GM19239 (cell line): ENCODE measurements at regions not wholly inside any gene's neighbourhood (a gene's known extent, or its start where the extent isn't known, plus 50 kb on each side); places are given as distances from the start of the nearest gene placed in this dataset.
"Not testable (repeated sequence)": the region's sequence is repeated elsewhere in the genome, so short reads cannot be mapped to it uniquely, and the experiment has no call there.

ENCODE experiments used
- DNase-seq: peaks from one replicate; pipeline ENCODE4 v3.0.0; 2011; ENCODE audit warnings: low spot score; ENCODE audit not compliant: insufficient read length
- FAIRE-seq: peaks from 2 replicates; lab custom pipeline; 2011; peaks lifted over from hg19 to GRCh38; lab: Jason Lieb, UNC

DNA sequence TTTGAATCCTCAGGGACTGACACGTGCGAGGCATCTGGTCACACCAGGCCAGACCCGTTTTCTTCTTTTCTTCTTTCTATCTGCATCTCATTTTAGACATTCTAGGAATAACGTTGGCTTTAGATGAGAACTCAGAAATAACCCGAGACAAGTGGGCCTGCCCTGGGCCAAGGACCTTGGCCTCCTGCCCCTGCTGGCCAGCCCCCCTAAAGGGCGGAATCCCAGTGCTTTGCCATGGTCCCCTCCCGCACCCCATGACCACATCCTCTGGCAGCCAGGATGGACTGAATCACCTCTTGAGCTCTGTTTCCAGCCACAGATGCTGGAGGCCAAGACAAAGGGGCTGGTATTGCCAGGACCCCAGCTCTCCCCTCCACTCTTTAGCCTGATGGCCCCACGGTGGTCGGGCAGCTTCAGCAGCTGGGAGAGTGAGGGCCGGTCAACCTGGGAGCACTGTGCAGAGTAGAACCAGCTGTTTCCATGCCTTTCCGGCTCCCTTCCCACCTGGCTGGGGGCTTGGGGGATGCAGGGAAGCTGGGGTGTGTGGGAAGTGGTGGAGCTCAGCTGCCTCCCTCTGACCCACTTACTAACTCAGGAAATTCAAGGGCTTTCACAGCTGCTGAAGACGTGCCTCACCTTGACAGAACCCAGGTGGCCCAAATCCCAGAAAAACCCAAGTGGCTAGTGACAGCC is 190.9 kb downstream of the FAM43A start:
- DNase-seq, result no peak
- no peak for FAIRE-seq

DNA sequence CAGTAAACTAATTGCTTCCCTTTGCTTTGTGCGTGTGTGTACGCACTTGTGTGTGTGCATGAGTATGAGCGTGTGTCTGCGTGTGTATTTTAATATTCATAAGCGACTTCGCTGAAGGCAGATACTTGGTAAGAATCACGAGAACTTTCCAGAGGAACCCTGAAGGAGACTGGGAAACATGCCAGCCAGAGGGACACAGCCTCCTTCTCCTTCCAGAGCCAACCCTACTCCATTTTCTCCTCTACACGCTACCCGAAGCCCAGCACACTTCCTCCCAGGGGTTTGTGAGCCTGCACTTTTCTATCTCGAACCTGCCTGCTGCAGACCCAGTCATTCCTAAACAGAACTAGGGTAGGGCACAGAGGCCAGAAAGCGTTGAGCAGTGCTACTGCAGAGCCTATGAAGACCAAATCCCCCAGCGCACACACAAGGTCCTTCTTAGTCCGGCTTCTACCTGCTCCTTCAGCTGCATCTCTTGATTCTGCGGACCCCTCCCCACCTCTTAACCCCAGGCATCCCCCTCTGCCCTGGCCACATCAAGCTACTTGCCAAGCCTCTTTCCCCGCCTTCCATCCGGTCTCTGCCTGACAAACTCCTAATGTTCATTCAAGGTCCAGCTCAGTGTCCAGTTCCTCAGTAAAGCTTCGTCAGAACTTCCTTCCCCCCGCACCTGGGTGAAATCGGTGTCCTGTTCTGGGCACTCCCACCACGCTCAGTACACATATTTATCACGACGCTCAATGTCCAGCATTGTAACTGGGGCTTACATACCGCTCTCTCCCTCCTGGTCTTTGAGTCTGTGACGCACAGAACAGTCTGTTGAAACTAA is 191.8 kb downstream of the FAM43A start:
- DNase-seq, result no peak
- no peak for FAIRE-seq

DNA sequence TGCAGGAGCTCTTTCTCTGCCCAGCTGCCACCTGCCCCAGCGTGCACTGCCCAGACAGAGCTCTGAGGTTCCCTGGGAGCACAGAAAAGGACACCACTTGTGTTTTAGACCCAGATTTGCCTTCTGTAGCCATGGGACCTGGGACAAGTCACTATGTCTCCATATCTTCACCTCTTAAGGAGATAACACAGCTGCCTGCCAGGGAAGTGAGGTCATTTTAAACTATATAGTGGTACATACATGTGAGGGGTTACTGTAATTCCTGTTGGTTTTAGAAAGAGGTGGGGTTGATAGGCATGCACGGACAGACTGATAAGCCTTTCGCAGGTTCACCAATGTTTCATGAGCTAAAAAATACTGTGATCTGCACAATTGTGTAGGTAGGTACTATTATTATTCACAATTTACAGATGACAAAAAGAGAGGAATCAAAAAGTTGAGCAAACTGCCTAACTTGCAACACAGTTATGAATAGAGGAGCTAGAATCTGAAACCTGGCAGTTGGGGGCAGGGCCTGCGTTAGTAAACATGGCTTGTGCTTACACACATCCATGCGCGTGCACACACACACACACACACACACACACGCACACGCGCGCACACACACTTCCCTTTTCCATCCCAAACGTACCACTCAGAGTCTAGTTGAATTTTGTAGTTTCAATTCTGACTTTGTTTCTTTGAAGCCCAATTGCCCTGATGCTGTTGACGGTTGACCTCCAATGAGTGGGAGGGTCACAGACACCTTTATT is 193.6 kb downstream of the FAM43A start:
- FAIRE-seq (no peak), DNase-seq (no peak)

DNA sequence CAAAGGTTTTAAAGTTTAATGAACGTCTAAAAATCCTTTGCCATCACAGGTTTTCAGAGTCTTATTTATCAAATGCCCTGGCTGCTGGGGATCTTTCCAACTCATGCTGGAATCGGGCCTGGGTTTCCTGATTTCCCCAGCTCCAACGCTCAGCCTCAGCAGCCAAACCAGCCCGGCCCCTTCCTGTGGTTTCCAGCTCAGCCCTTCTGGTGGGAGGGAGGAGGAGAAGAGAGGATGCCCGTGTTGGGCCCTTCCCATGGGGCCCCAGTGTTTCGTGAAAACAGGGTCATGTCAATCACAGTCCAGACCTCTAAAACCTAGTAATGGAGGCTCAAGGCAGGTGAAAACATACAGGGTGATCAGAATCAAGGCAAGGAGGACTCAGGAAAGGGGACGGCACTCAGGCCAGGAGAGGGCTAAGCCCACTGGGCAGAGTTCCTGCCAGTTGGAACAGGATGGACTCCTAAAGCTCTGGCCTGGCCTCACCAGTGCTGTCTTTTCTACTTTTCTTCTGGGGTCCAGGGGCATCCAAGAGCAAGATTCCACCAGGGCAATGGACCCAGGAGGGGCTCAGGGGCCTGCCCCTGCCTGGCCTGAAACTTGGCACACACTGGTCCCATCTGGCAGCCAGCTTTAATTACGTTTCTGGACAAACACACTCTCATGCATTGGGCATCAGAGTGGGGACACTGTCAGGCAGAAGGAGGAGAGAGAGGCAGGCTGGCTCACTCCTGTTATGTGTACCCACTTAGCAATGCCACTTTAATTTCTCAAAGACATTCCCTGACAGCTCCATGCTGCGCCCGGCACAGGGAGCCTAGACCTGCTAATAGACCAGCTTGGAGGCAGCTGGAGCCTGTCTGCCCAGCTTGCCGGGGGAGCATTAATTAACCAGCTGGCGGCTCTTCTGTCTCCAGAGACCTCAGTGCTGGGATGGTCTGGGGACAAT is 194.6 kb downstream of the FAM43A start:
- no peak for DNase-seq
- no peak for FAIRE-seq

DNA sequence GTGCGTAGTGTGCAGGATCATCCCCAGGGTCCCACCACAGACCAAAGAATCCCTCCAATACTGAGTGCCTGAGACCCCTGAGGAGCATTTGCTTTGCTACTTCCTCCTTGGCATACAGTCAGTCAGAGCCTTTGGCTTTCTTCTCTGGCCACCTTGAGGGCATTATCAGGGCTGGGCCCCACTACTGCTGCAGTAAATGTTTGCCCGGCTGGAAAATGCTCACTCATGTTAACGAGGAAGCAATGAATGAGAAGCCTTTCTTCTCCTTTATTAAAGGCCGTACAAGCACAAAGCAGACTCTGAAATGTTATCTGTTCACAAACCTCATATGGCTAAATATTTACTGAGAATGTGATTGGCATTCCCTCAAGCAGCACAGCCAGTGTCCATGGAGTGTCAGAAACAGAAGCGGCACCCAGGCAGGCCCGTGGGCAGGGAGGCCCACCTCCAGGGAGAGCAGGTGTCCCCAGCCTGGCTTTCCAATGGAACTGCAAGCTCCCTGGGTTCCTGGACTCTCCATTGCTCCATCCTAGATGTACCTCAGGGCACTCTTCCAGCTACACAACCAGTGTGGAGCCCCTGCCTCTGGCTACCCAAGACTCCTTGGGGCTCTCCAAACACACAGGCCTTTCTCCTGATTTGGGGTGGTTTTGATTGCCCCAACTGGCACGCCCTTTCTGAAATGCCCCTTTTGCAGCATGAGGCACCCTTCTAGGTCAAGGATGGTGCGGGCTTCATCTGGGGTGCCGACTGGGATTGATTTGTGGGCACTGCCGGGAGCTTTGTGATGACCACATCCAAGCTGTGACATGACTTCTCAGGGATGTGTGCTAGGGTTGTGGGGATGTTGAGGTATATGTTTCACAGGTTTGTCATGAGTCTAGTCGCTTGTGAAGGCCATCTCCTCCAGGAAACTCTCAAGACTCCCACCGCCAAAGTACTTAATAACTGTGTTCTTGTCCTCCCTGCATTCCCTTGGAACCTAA is 195.6 kb downstream of the FAM43A start:
- FAIRE-seq, result no peak

DNA sequence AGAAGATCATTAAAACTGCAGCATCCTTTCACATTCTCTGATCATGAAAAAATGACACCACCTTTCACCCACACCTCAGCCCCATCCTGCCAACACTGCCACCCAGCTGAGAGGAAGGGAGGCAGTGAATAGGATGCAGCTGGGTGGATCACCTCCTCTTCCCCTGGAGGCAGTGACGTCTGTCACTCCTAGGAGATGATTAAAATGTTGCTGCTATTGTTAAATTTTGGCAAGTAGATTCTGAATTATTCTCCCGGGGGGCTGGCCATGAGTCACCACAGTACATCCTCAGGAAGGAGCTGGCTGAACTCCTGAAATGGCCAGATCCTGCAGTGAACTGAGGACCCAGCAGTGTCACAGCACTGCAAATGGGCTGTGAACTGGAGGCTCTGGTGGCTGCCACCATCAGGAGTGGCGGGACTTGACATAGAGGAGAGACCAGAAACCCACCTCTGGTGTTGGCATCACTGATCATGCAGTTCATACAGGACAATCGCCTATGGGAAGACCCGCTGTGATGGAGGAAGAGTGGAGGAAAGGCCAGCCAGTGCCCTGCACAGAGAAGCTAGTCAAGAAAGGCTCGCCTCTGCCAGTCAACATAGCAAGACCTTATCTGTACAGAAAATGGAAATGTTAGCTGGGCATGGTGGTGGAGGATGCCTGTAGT is 199.1 kb downstream of the FAM43A start:
- no peak for FAIRE-seq
- DNase-seq, result no peak

More for the DNA sequence above, 195.6 kb downstream of the FAM43A start:
- DNase-seq, result no peak

DNA sequence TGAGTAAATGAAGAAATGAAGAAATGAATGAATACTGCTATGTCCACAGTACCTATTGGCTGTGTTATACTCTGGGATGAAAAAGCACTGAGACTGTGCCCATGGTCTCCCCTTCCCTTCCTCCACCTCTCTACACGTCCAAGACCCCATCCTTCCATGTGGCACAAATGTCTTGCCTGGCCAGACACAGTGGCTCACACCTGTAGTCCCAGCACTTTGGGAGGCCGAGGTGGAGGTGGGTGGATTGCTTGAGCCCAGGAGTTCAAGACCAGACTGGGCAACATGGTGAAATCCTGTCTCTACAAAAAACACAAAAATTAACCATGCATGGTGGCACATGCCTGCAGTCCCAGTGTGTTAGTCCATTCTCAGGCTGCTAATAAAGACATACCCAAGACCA is 200.1 kb downstream of the FAM43A start:
- no peak for FAIRE-seq

DNA sequence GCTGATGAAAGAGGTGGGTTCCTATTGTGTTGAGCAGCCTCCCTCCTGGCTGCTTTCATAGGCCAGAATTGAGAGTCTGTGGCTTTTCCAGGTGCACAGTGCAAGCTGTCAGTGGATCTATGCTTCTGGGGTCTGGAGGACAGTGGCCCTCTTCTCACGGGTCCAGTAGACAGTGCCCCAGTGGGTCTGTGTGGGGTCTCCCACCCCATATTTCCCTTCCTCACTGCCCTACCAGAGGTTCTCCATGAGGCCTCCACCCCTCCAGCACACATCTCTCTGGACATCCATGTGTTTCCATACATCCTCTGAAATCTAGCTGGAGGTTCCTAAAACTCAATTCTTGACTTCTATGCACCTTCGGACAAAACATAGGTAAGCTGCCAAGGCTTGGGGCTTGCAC is 201.2 kb downstream of the FAM43A start:
- FAIRE-seq (no peak), DNase-seq (no peak)

More for the DNA sequence above, 200.1 kb downstream of the FAM43A start:
- DNase-seq, result no peak

DNA sequence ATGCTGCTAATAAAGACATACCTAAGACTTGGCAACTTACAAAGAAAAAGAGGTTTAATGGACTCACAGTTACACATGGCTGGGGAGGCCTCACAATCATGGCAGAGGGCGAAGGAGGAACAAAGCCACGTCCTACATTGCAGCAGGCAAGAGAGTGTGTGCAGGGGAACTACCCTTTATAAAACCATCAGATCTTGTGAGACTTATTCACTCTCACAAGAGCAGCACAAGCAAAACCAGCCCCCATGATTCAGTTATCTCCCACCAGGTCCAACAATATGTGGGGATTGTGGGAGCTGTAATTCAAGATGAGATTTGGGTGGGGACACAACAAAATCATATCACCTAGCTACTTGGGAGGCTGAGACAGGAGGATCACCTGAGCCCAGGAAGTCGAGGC is 202.4 kb downstream of the FAM43A start:
- not testable (repeated sequence) for FAIRE-seq, DNase-seq

DNA sequence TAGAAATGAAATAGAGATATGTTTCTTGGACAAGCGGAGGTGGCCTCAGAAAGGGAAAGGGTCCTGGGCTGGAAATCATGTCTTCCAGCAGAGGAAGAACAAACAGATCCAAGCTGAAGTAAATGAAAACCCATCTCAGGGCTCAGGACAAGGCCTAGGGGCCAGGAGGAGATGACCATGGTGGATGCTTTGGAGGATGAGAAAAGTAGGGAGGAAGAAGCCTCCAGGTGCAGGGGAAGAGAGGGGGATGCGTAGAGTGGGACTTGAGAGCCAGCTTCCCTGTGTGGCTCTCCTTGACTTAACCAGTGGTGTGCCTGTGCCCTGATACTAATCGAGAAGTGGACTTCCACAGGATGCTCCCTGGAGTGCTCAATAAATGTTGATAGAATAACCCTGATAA is 203.2 kb downstream of the FAM43A start:
- FAIRE-seq, result no peak
- DNase-seq, result no peak

DNA sequence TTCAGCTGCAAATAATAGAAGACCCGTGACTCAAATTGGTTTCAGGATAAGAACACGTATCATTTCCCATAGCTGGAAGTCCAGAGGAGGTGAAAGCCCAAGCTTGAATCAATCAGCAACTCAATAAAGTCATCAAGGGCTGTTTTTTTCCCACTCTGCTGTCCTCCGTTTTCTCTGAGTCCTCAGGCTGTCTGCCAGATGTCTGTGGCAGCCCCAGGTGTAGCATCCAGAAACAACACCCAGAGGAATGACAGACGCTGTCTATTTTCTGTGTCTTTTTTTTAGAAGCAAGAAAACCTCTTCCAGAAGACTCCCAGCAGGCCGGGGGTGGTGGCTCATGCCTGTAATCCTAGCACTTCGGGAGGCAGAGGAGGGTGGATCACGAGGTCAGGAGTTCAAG is 204.4 kb downstream of the FAM43A start:
- FAIRE-seq (no peak), DNase-seq (no peak)

DNA sequence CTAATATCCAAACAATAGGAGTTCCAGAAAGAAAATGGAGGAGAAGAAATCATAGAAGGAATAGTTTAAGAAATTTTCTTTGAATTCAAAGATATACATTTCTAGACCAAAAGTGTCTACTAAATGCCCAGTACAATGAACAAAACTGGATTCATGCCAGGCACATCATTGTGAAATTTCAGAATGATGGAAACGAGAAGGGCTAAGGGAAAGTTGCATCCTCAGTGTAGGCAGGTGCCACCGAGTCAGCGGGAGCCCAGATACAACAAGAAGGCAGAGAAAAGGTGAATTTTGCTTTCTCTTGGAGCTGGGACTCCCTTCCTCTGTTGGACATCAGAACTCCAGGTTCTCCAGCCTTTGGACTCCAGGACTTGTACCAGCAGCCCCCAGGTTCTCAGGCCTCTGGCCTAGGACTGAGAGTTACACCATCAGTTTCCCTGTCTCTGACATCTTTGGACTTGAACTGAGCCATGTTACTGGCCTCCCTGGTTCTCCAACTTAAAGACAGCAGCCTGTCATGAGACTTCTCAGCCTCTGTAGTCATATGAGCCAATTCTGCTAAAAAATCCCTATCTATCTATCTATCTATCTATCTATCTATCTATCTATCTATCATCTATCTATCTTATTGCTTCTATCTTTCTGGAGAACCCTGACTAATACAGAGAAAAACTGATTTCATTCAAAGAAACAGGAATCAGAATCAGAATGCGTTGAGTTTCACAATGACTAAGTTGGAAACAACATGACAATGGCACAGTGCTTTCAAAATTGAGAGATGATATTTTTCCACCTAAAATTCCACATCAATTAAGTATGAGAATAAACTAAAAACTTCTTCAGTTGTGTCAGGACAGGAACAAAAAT is 207.7 kb downstream of the FAM43A start:
- DNase-seq, result no peak
- FAIRE-seq, result no peak

DNA sequence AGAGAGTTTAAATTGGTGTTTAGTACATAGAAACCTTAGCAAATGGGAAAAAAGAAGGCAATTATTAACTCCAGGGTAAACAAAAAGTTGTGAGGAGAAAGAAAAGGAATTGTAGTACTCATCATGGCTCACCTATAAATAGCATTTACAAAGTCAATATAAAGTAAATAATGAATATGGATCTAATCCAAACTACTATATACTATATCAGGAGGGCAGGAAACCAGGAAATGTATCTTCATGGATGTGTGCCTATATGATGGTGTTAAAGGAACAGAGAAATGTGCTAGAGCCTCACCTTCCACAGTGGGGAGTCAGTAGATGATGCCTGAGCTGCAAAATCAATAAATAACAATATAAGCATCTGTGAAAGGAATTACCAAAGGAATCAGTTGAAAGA is 208.9 kb downstream of the FAM43A start:
- DNase-seq (no peak), FAIRE-seq (no peak)

DNA sequence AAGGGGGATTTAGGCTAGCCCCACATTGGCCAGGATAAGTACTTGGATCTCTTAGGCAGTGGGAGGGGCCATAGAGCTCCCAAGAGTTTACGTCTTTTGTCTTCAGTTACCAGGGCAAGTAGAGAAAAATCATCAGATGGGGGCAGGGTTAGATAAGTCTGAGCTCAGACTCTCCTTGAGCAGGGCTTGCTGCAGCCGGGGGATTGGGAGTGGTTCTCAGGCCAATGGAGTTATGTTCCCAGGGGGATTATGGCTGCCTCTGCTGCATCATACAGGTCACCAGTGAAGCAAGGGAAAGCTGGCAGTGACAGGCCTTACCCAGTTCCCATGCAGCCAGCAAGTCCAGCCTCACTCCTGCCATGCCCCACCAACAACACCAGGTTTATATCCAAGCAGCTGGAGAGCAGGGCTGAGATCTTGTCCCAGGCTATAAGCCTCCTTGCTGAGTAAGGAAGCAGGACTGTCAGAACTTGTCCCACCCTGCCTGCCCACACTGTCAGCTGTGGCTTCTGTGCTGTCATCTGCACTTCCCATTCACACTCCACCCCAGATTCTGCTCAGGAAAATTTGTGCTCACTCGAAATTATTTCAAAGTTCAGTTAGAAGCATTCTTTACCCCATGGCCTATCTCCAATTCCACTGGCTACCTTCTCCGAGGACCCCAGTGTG is 215.3 kb downstream of the FAM43A start:
- FAIRE-seq, result no peak
- DNase-seq, result no peak

DNA sequence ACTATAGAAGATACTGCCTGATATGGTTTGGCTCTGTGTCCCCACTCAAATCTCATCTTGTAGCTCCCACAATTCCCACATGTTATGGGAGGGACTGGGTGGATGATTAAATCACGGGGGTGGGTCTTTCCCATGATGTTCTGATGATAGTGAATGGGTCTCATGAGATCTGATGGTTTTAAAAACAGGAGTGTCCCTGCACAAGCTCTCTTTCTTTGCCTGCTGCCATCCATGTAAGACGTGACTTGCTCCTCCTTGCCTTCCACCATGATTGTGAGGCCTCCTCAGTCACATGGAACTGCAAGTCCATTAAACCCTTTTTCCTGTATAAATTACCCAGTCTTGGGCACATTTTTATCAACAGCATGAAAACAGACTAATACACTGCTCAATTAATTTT is 217.8 kb downstream of the FAM43A start:
- not testable (repeated sequence) for DNase-seq, FAIRE-seq

DNA sequence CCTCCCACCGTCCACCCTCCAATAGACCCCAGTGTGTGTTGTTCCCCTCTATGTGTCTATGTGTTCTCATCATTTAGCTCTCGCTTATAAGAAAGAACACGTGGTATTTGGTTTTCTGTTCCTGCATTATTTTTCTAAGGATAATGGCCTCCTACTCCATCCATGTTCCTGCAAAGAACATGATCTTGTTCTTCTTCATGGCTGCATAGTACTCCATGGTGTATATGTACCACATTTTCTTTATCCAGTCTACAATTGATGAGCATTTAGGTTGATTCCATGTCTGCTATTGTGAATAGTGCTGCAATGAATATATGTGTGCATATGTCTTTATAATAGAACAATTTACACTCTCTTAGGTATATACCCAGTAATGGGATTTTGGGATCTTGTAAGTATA is 219.3 kb downstream of the FAM43A start:
- not testable (repeated sequence) for FAIRE-seq, DNase-seq

DNA sequence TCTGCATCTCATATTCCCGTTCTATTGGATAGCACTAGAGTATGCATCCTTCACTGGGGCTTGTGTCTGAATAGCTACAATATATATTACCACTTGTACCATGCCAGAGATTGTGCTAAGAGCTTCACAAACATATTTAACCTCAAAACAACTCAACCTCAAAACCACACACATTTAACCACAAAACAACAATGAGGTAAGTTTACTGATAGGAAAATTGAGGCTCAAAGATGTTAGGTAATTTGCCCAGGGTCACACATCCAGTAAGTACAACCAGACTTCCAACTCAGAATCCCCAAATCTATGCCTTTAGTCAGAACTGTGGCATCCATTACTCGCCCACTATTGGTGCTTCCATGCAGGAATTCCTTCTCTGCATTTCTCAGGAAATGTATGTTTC is 220.0 kb downstream of the FAM43A start:
- FAIRE-seq (no peak), DNase-seq (no peak)
